Pancreas (tissue), 10 donors: ENCODE measurements at regions not wholly inside any gene's neighbourhood (a gene's known extent, or its start where the extent isn't known, plus 50 kb on each side); places are given as distances from the start of the nearest gene placed in this dataset.

Source experiments
- ATAC-seq, 4 donors: fragments of 200-7000 bp; cut with Tn5 transposase; one replicate each; pipeline versions ENCODE4 v1.8.0 to v1.9.1; 2020; ENCODE audit warnings: mild to moderate bottlenecking in 4 of 4, moderate library complexity in 4 of 4
- DNase-seq, 6 donors: peaks; one replicate each; pipeline ENCODE4 v3.0.0-alpha.2; 2020
- FAIRE-seq: peaks from 2 replicates; lab custom pipeline; 2012; peaks lifted over from hg19 to GRCh38; lab: Jason Lieb, UNC
- H3K27ac ChIP-seq, 4 donors: fragments of 200-600 bp; sonication (generic); 1 replicate in 3 of 4; 2 replicates in 1 of 4; pipeline versions ENCODE4 v1.5.0 to v1.8.0; 2020
- H3K27me3 ChIP-seq, 4 donors: fragments of 200-600 bp; one replicate each; pipeline ENCODE4 v1.8.0; 2021
- H3K36me3 ChIP-seq, 3 donors: fragments of 200-600 bp; sonication (generic) in 1 of 3; one replicate each; pipeline versions ENCODE4 v1.5.0 to v1.8.0; 2020 to 2021
- H3K4me1 ChIP-seq, 3 donors: fragments of 200-600 bp; one replicate each; pipeline ENCODE4 v1.8.0; 2021
- H3K4me3 ChIP-seq, 4 donors: fragments of 200-600 bp; sonication (generic) in 2 of 4; one replicate each; pipeline versions ENCODE4 v1.5.0 to v1.8.0; 2020 to 2021
- H3K9me3 ChIP-seq, 4 donors: fragments of 200-600 bp; one replicate each; pipeline ENCODE4 v1.8.0; 2021
- CTCF ChIP-seq, 4 donors: fragments of 200-600 bp; sonication (generic) in 3 of 4; IDR thresholded peaks; one replicate each; pipeline versions ENCODE4 v1.5.0 to v1.8.0; 2021; ENCODE audit warnings: antibody characterized with exemption in 4 of 4
- WGBS, 2 donors: extraction: QIAGEN DNeasy Blood & Tissue Kit; methylation state at CpG; one replicate each; pipeline ENCODE4 v1.1.7; 2013; 5-methylcytosine and 5-hydroxymethylcytosine counted together
- intact Hi-C, 3 donors: fragments of 100-400 bp; cut with DNase I; formaldehyde crosslinking; loops; one replicate each; pipeline versions ENCODE4 v1.11.1 to v1.14.2; 2022
- donor health status: healthy with polysubstance abuse.
- donor health status: DM: no; HTN: no; CAD: no; lungs with moderate emphysema.
- donor health status: DM: no; HTN: no; CAD: no.
- donor health status: control.
- donor health status: control.
- donor health status: Bipolar disorder and iron deficiency.
- donor health status: DM: yes; HTN: yes; CAD: no.
- donor health status: DM: no; HTN: no; CAD: no.
- donor health status: DM: no; HTN: no; CAD: no.
- donor health status: DM: yes; HTN: yes; CAD: no.

- Histone ChIP-seq H3K9me3 (no peaks in the 10 kb centered on the region), H3K27me3 (no peaks in the 10 kb centered on the region), H3K36me3 (no peaks in the 10 kb centered on the region), H3K27ac (no peak overlapping the region), H3K4me1 (no peaks in the 10 kb centered on the region), H3K4me3 (no peak overlapping the region)
- FAIRE-seq (no peak), ATAC-seq (no peak), DNase-seq (no peak)
- no peak for TF ChIP-seq CTCF (IDR thresholded peaks at IDR 0.05)
- intact Hi-C loops: no loop called here
- 85 to 89% methylated on average over 6 of the region's 6 CpGs for WGBS, 2 donors
Observed at GRCh38 chr2:215613888-215614287, 178.0 kb upstream of the FN1 start.

GRCh38 chr2:215613280-215613679 lies 177.4 kb upstream of the FN1 start:
- no peak overlapping the region for H3K4me3 ChIP-seq
- no peaks in the 10 kb centered on the region for H3K4me1 ChIP-seq
- no peaks in the 10 kb centered on the region for H3K36me3 ChIP-seq
- no peak for FAIRE-seq
- TF ChIP-seq CTCF (IDR thresholded peaks at IDR 0.05): no peak
- H3K27ac ChIP-seq: no peak overlapping the region
- intact Hi-C loops: no loop called here
- DNase-seq: peak in 1 of 6 donors; percentile 20
- no peak for ATAC-seq
- no peaks in the 10 kb centered on the region for H3K9me3 ChIP-seq
- WGBS, 2 donors: 64 to 65% methylated on average over 8 of the region's 8 CpGs
- no peaks in the 10 kb centered on the region for H3K27me3 ChIP-seq

GRCh38 chr2:215612786-215613185 lies 176.9 kb upstream of the FN1 start:
- intact Hi-C loops: no loop called here
- DNase-seq (no peak), ATAC-seq (no peak), FAIRE-seq (no peak)
- 62 to 81% methylated on average over 2 of the region's 2 CpGs for WGBS, 2 donors
- no peak overlapping the region for H3K27ac ChIP-seq
- H3K4me3 ChIP-seq: no peak overlapping the region
- TF ChIP-seq CTCF (IDR thresholded peaks at IDR 0.05): no peak
- no peaks in the 10 kb centered on the region for H3K9me3 ChIP-seq
- no peaks in the 10 kb centered on the region for H3K4me1 ChIP-seq
- H3K27me3 ChIP-seq: no peaks in the 10 kb centered on the region
- H3K36me3 ChIP-seq: no peaks in the 10 kb centered on the region

- Histone ChIP-seq H3K27ac (no peak overlapping the region), H3K27me3 (no peaks in the 10 kb centered on the region), H3K4me3 (no peak overlapping the region), H3K9me3 (no peaks in the 10 kb centered on the region), H3K4me1 (no peaks in the 10 kb centered on the region), H3K36me3 (no peaks in the 10 kb centered on the region)
- no peak for DNase-seq
- no peak for FAIRE-seq
- intact Hi-C loops: no loop called here
- peak in 2 of 4 donors; percentile 41 to 43 for ATAC-seq
- TF ChIP-seq CTCF (IDR thresholded peaks at IDR 0.05): no peak
- WGBS, 2 donors: 70 to 83% methylated on average over 7 of the region's 7 CpGs
Observed at GRCh38 chr2:215611609-215612386, 175.9 kb upstream of the FN1 start.
